B cell (primary cell): ENCODE measurements at regions not wholly inside any gene's neighbourhood (a gene's known extent, or its start where the extent isn't known, plus 50 kb on each side); places are given as distances from the start of the nearest gene placed in this dataset.
"Not testable (repeated sequence)": the region's sequence is repeated elsewhere in the genome, so short reads cannot be mapped to it uniquely, and the experiment has no call there.

Source experiments
- ATAC-seq: fragments of 200-7000 bp; cut with Tn5 transposase; one replicate; pipeline ENCODE4 v1.10.0; 2021; ENCODE audit warnings: low read depth, mild to moderate bottlenecking, moderate number of reproducible peaks, moderate library complexity
- CTCF ChIA-PET: fragments of 350-600 bp; sonication (Branson Sonifier 250); formaldehyde crosslinking; loops from one replicate; lab custom pipeline; 2021; ENCODE audit warnings: antibody characterized with exemption, inconsistent platforms; lab: Charles Lee
- POLR2A ChIA-PET: fragments of 350-600 bp; sonication (Branson Sonifier 250); formaldehyde crosslinking; loops from one replicate; lab custom pipeline; 2021; ENCODE audit warnings: antibody characterized with exemption; lab: Charles Lee
- DNase-seq: peaks from one replicate; pipeline ENCODE4 v3.0.0; 2013
- H2AFZ ChIP-seq: 2 replicates; pipeline ENCODE4 v1.6.1; 2012; ENCODE audit warnings: mild to moderate bottlenecking, low read depth, low read length; ENCODE audit not compliant: insufficient read depth, poor library complexity, severe bottlenecking
- H3K27ac ChIP-seq, 2 donors: 1 replicate in 1 of 2; 2 replicates in 1 of 2; pipeline ENCODE4 v1.5.1; 2012 to 2013; ENCODE audit warnings: low read length in 2 of 2, mild to moderate bottlenecking in 2 of 2, moderate library complexity in 1 of 2
- H3K27me3 ChIP-seq, 4 experiments: fragments of 200-600 bp in 1 of 4; sonication (generic) in 1 of 4; replicated peaks in 1 of 4; 1 replicate in 2 of 4; 2 replicates in 2 of 4; pipeline versions ENCODE4 v1.6.1 to v1.7.0; 2013 to 2016; ENCODE audit warnings: low read length in 3 of 4, mild to moderate bottlenecking in 2 of 4, mixed read lengths in 1 of 4, moderate library complexity in 1 of 4; ENCODE audit not compliant: insufficient read depth in 4 of 4, control insufficient read depth in 3 of 4; ENCODE audit errors: control extremely low read depth in 1 of 4
- H3K36me3 ChIP-seq, 2 experiments: replicated peaks in 1 of 2; 1 replicate in 1 of 2; 2 replicates in 1 of 2; pipeline versions ENCODE4 v1.6.1 to v1.7.1; 2013; ENCODE audit warnings: low read length in 1 of 2; ENCODE audit not compliant: insufficient read depth in 2 of 2, control insufficient read depth in 1 of 2; ENCODE audit errors: control extremely low read depth in 1 of 2, extremely low read depth in 1 of 2
- H3K4me1 ChIP-seq, 2 donors: fragments of 200-600 bp in 1 of 2; sonication (generic) in 1 of 2; 1 replicate in 1 of 2; 2 replicates in 1 of 2; pipeline versions ENCODE4 v1.5.1 to v1.6.1; 2013 to 2017; ENCODE audit warnings: low read length in 2 of 2; ENCODE audit not compliant: control insufficient read depth in 2 of 2, insufficient read depth in 2 of 2
- H3K4me2 ChIP-seq: replicated peaks from 2 replicates; pipeline ENCODE3; 2012; ENCODE audit warnings: mild to moderate bottlenecking, low read depth, low read length; ENCODE audit not compliant: poor library complexity, severe bottlenecking
- H3K4me3 ChIP-seq, 5 experiments: fragments of 200-600 bp in 1 of 5; sonication (generic) in 1 of 5; 1 replicate in 3 of 5; 2 replicates in 2 of 5; pipeline versions ENCODE4 v1.5.1 to v1.7.0; 2011 to 2016; ENCODE audit warnings: low read length in 4 of 5, mild to moderate bottlenecking in 4 of 5, low read depth in 2 of 5, control low read depth in 1 of 5, moderate library complexity in 1 of 5; ENCODE audit not compliant: insufficient read depth in 1 of 5; ENCODE audit errors: control extremely low read depth in 1 of 5, extremely low read depth in 1 of 5
- H3K79me2 ChIP-seq: fragments of 200-600 bp; sonication (generic); one replicate; pipeline ENCODE4 v1.6.0; 2016; ENCODE audit warnings: low read length; ENCODE audit not compliant: control insufficient read depth, insufficient read depth
- H3K9ac ChIP-seq: fragments of 200-600 bp; sonication (generic); 2 replicates; pipeline ENCODE4 v1.6.1; 2017; ENCODE audit warnings: mild to moderate bottlenecking, low read length, moderate library complexity
- H3K9me3 ChIP-seq, 3 donors: one replicate each; pipeline versions ENCODE4 v1.6.1 to v1.7.1; 2013; ENCODE audit warnings: low read length in 2 of 3; ENCODE audit not compliant: control insufficient read depth in 2 of 3, insufficient read depth in 1 of 3; ENCODE audit errors: control extremely low read depth in 1 of 3
- H4K20me1 ChIP-seq: 2 replicates; pipeline ENCODE4 v1.6.0; 2012; ENCODE audit warnings: mild to moderate bottlenecking, low read length; ENCODE audit not compliant: insufficient read depth, control insufficient read depth, poor library complexity, severe bottlenecking
- H3K27ac Mint-ChIP-seq: one replicate; pipeline ENCODE4 v1.8.0; 2021; ENCODE audit warnings: mixed read lengths
- H3K27me3 Mint-ChIP-seq: one replicate; pipeline ENCODE4 v1.8.0; 2021; ENCODE audit warnings: mixed read lengths
- H3K4me1 Mint-ChIP-seq: one replicate; pipeline ENCODE4 v1.8.0; 2021; ENCODE audit warnings: mixed read lengths
- H3K4me3 Mint-ChIP-seq: one replicate; pipeline ENCODE4 v1.8.0; 2021; ENCODE audit warnings: mixed read lengths
- H3K9me3 Mint-ChIP-seq: one replicate; pipeline ENCODE4 v1.8.0; 2022; ENCODE audit warnings: mixed read lengths; ENCODE audit not compliant: insufficient read depth
- CTCF ChIP-seq: fragments of 200-600 bp; IDR thresholded peaks from one replicate; pipeline ENCODE4 v1.8.0; 2022; ENCODE audit warnings: antibody characterized with exemption, mild to moderate bottlenecking
- EZH2 ChIP-seq: IDR thresholded peaks from 2 replicates; pipeline ENCODE4 v1.6.1; 2012; ENCODE audit warnings: borderline replicate concordance, low read depth, mild to moderate bottlenecking, moderate library complexity, low read length; ENCODE audit not compliant: insufficient read depth, poor library complexity, severe bottlenecking
- WGBS: methylation state at CpG from one replicate; pipeline ENCODE4 v1.1.5; 2013; ENCODE audit warnings: missing lambda C conversion rate; ENCODE audit not compliant: insufficient coverage; 5-methylcytosine and 5-hydroxymethylcytosine counted together
- intact Hi-C: fragments of 100-400 bp; cut with micrococcal nuclease; formaldehyde crosslinking; loops from one replicate; pipeline ENCODE4 v1.10.0; 2022

GRCh38 chr5:82873452-82873851, 203.7 kb downstream of the TMEM167A start:
- ChIA-PET POLR2A (no interaction called here), CTCF (no interaction called here)
- no peak overlapping the region for H3K4me2 ChIP-seq

GRCh38 chr5:82872321-82873288, 204.6 kb downstream of the TMEM167A start:
- WGBS, result 93% methylated on average over 23 of the region's 30 CpGs
- CTCF ChIA-PET, H3K4me1 Mint-ChIP-seq: not testable (repeated sequence)

More at GRCh38 chr5:82873452-82873851, 203.7 kb downstream of the TMEM167A start:
- Histone ChIP-seq H2AFZ (no peak overlapping the region), H3K4me3 (no peak overlapping the region), H3K27me3 (no peaks in the 10 kb centered on the region), H3K27ac (no peak overlapping the region), H3K79me2 (no peaks in the 10 kb centered on the region), H4K20me1 (no peaks in the 10 kb centered on the region), H3K36me3 (no peaks in the 10 kb centered on the region), H3K4me1 (no peaks in the 10 kb centered on the region), H3K9ac (no peak overlapping the region), H3K9me3 (no peaks in the 10 kb centered on the region)
- Mint-ChIP-seq H3K4me1 (no peaks in the 10 kb centered on the region), H3K9me3 (peaks cover 3% of the 10 kb centered on the region), H3K4me3 (no peak overlapping the region), H3K27me3 (no peaks in the 10 kb centered on the region), H3K27ac (no peak overlapping the region)
- intact Hi-C loops, result no loop called here
- no peak for ATAC-seq
- TF ChIP-seq CTCF (no peak), EZH2 (no peak)
- no peak for DNase-seq
- 62% methylated on average over 2 of the region's 2 CpGs for WGBS

More at GRCh38 chr5:82872321-82873288, 204.6 kb downstream of the TMEM167A start:
- H3K9me3 Mint-ChIP-seq, H3K4me3 Mint-ChIP-seq, POLR2A ChIA-PET, H3K79me2 ChIP-seq, H3K4me1 ChIP-seq, DNase-seq, ATAC-seq, H3K9me3 ChIP-seq, H3K27ac Mint-ChIP-seq, H3K9ac ChIP-seq, intact Hi-C loops, H4K20me1 ChIP-seq, H3K4me3 ChIP-seq, H3K36me3 ChIP-seq, H3K27ac ChIP-seq, H3K27me3 ChIP-seq, H2AFZ ChIP-seq, H3K4me2 ChIP-seq, H3K27me3 Mint-ChIP-seq: not testable (repeated sequence)
